ENCODE measurements at regions not wholly inside any gene's neighbourhood (a gene's known extent, or its start where the extent isn't known, plus 50 kb on each side); places are given as distances from the start of the nearest gene placed in this dataset.

GRCh38 chr13:22422712-22423111 is 751.8 kb downstream of the FGF9 start:
- DNase-seq (ENCODE audit: low read depth, low spot score) = no peak

GRCh38 chr13:22423261-22423660 is 752.4 kb downstream of the FGF9 start:
- DNase-seq (ENCODE audit: low read depth, low spot score) = no peak

GRCh38 chr13:22425087-22425486 is 754.2 kb downstream of the FGF9 start:
- DNase-seq (ENCODE audit: low read depth, low spot score) = no peak

GRCh38 chr13:22427066-22427465 is 753.7 kb upstream of the SGCG start:
- DNase-seq (ENCODE audit: low read depth, low spot score) = no peak

GRCh38 chr13:22427783-22428182 is 753.0 kb upstream of the SGCG start:
- DNase-seq (ENCODE audit: low read depth, low spot score) = no peak

- DNase-seq (ENCODE audit: low read depth, low spot score) = no peak
Measured at GRCh38 chr13:22428188-22428828, 752.5 kb upstream of the SGCG start.

GRCh38 chr13:22432690-22433089 is 748.1 kb upstream of the SGCG start:
- DNase-seq (ENCODE audit: low read depth, low spot score) = no peak

- DNase-seq (ENCODE audit: low read depth, low spot score) = no peak
Measured at GRCh38 chr13:22447132-22447886, 733.5 kb upstream of the SGCG start.

- no peak for DNase-seq (ENCODE audit: low read depth, low spot score)
Measured at GRCh38 chr13:22449251-22449650, 731.5 kb upstream of the SGCG start.

GRCh38 chr13:22451327-22451741 is 729.4 kb upstream of the SGCG start:
- no peak for DNase-seq (ENCODE audit: low read depth, low spot score)

- no peak for DNase-seq (ENCODE audit: low read depth, low spot score)
Measured at GRCh38 chr13:22454586-22454985, 726.2 kb upstream of the SGCG start.

GRCh38 chr13:22455036-22455435 is 725.7 kb upstream of the SGCG start:
- DNase-seq (ENCODE audit: low read depth, low spot score) = no peak

- DNase-seq (ENCODE audit: low read depth, low spot score) = no peak
Measured at GRCh38 chr13:22461854-22462490, 718.8 kb upstream of the SGCG start.

- no peak for DNase-seq (ENCODE audit: low read depth, low spot score)
Measured at GRCh38 chr13:22463089-22463488, 717.7 kb upstream of the SGCG start.

GRCh38 chr13:22468045-22468444 is 712.7 kb upstream of the SGCG start:
- no peak for DNase-seq (ENCODE audit: low read depth, low spot score)

- DNase-seq (ENCODE audit: low read depth, low spot score) = no peak
Measured at GRCh38 chr13:22468824-22469223, 712.0 kb upstream of the SGCG start.

- no peak for DNase-seq (ENCODE audit: low read depth, low spot score)
Measured at GRCh38 chr13:22469452-22469851, 711.3 kb upstream of the SGCG start.

GRCh38 chr13:22470075-22470474 is 710.7 kb upstream of the SGCG start:
- DNase-seq (ENCODE audit: low read depth, low spot score) = no peak

- DNase-seq (ENCODE audit: low read depth, low spot score) = no peak
Measured at GRCh38 chr13:22482496-22483000, 698.2 kb upstream of the SGCG start.

GRCh38 chr13:22483276-22483675 is 697.5 kb upstream of the SGCG start:
- no peak for DNase-seq (ENCODE audit: low read depth, low spot score)

GRCh38 chr13:22486490-22486889 is 694.3 kb upstream of the SGCG start:
- DNase-seq (ENCODE audit: low read depth, low spot score) = no peak

GRCh38 chr13:22487932-22488331 is 692.8 kb upstream of the SGCG start:
- DNase-seq (ENCODE audit: low read depth, low spot score) = no peak

GRCh38 chr13:22489771-22490170 is 691.0 kb upstream of the SGCG start:
- DNase-seq (ENCODE audit: low read depth, low spot score) = no peak
